AG10803 (cell line): ENCODE measurements at regions not wholly inside any gene's neighbourhood (a gene's known extent, or its start where the extent isn't known, plus 50 kb on each side); places are given as distances from the start of the nearest gene placed in this dataset.

Source experiments
- DNase-seq: peaks from one replicate; pipeline ENCODE4 v3.0.0; 2010; ENCODE audit warnings: low read depth
- H3K4me3 ChIP-seq: 2 replicates; pipeline ENCODE4 v1.5.1; 2011; ENCODE audit warnings: mild to moderate bottlenecking, low read length, control low read depth
- TF ChIP-seq, protein P1 (sequence below): conservative IDR thresholded peaks from 2 replicates; pipeline ENCODE4 v1.5.1; 2011; ENCODE audit warnings: mild to moderate bottlenecking, low read length, control low read depth, inconsistent platforms

DNA sequence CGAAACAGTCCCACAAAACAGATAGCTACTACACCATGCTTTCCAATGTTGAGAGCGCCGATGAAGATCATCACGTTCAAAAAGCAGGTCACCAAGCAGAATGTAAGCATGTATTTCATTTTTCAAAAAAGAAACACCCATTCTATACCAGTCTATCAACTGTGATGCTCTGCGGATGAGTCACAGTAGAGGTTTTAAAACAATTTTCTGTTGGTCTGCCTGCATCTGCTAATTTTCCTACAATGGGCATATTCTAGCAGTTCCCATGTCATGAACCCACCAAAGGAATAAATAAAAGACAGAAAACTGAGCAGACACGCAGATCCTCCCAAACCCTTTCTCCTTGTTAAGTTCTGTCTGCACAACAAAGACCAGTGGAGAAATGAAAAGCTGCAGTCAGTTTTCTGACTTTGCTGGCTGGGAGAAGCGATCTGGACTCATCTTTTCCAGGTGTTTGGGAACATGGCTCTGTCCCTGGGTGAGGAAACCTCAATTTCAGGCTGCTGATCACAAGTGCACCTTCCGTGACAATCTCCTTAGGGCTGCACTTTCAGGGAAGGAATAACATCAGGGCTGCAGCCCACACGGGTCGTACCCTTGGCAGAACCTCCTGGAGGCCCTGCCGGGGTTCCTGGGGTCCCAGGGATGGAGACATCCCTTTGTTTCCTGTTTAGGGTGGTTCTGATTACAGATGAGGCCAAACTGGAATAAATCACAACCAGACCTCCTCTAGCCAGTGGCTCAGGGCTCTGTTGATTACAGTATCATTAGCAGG lies 200.1 kb downstream of the BMP7 start:
- TF ChIP-seq, protein P1, sequence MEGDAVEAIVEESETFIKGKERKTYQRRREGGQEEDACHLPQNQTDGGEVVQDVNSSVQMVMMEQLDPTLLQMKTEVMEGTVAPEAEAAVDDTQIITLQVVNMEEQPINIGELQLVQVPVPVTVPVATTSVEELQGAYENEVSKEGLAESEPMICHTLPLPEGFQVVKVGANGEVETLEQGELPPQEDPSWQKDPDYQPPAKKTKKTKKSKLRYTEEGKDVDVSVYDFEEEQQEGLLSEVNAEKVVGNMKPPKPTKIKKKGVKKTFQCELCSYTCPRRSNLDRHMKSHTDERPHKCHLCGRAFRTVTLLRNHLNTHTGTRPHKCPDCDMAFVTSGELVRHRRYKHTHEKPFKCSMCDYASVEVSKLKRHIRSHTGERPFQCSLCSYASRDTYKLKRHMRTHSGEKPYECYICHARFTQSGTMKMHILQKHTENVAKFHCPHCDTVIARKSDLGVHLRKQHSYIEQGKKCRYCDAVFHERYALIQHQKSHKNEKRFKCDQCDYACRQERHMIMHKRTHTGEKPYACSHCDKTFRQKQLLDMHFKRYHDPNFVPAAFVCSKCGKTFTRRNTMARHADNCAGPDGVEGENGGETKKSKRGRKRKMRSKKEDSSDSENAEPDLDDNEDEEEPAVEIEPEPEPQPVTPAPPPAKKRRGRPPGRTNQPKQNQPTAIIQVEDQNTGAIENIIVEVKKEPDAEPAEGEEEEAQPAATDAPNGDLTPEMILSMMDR, result no peak
- H3K4me3 ChIP-seq, result no peak overlapping the region
- peak; percentile 30 for DNase-seq

DNA sequence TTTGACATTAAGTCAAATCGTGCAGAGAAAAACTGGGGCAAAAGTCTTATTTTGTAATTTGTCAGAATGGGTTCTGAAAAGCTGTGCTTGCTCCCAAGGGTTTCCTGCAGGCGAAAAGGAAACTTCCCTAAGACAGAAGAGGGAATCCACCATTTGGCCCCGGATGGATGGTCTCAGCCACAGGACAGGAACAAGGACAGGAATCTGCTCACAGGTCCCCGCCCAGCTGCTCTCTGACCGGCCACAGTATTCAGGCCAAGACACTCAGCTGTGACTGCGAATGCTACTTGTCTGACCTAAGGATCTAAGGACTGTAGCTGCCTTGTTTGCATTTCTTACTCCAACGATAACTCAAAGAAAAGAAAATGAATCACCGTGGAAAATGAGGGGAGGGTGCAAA lies 197.0 kb downstream of the BMP7 start:
- DNase-seq, result no peak
- no peak overlapping the region for H3K4me3 ChIP-seq
- TF ChIP-seq, protein P1, result no peak

DNA sequence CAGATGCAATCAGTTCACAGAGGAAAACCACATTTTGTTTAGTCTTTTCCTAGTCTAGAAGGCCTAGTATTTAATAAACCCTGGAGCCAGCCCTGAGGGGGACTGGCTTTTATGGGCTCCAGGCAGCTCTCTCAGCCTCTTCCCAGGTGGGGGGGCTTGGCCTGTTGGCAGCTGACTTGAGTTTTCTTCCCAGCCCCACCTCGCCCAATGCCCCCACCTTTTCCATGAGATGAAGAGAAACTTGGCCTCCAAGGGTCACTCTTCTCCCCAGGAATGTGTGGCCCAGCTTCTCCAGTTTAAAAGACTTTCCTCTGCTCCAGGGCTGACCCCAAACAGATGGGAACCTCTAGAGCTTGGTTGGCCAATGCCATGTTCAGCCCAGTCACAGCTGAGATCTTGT lies 196.1 kb downstream of the BMP7 start:
- no peak overlapping the region for H3K4me3 ChIP-seq
- TF ChIP-seq, protein P1, result no peak
- no peak for DNase-seq

DNA sequence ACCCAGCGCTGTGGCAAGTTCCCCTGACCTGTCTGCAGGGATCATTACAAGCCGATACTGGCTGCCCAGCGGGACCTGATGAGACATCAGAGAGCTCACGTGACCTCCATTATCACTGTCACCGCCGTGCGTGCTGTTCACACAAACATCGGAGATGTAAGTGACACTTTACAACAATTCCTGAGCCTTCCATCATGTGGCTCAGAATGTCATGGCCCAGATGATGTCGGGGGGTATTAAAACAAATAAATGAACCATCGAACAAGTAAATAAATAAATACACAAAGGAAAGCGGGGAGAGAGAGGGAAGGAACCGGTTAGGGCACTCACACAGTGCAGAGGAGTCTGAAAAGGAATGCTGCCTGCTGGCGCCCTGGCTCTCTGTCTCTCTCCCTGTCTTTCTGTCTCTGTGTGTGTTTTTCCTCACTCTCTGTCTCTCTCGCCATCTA lies 195.1 kb downstream of the BMP7 start:
- H3K4me3 ChIP-seq, result no peak overlapping the region
- DNase-seq, result no peak
- TF ChIP-seq, protein P1, result no peak

DNA sequence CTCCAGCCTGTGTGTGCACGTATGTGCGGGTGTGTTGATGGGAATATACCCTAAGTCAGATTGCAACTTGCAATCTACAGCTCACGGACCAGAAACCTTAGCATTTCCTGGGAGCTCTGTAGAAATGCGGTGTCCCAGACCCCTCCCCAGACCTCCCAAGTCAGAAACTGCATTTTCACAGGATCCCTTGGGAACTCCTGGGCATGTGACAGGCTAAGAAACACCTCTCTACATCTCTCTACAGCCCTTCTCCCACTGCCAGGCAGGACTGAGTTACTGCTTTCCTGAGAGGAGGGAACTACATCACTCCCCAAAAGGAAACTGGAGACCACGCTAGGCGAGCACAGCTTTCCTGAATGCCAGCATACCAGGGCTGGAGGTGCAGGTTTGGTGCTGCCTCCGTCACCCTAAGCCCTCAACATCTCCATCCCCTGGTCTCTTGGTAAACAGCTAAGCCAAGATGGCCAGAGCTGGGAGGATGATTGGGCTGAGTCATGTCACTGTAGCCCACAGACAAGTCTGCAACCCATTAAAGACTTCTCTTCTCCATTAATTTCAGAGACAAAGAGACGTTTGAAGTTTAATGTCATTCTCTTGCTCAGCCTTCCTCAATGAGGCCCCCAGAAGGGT lies 194.4 kb downstream of the BMP7 start:
- peak; percentile 37 for DNase-seq
- H3K4me3 ChIP-seq, result no peak overlapping the region
- TF ChIP-seq, protein P1, result no peak

DNA sequence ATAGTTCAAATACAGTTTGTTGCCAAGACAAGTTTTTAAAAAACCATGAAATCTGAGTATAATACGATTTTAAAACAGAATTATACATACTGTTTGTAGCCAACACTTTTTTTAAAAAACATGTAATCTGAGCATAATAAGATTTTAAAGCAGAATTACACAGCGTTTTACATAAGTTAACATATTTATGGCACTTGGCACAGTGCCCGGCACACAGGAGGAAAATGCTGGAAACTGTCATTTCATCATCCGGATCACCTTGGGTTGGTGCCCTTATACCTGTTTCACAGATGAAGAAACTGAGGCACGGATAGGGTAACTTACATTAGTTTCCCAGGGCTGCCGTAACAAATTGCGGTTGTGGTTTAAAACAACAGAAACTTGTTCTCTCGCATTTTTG lies 193.0 kb downstream of the BMP7 start:
- DNase-seq, result no peak
- H3K4me3 ChIP-seq, result no peak overlapping the region
- TF ChIP-seq, protein P1, result no peak

DNA sequence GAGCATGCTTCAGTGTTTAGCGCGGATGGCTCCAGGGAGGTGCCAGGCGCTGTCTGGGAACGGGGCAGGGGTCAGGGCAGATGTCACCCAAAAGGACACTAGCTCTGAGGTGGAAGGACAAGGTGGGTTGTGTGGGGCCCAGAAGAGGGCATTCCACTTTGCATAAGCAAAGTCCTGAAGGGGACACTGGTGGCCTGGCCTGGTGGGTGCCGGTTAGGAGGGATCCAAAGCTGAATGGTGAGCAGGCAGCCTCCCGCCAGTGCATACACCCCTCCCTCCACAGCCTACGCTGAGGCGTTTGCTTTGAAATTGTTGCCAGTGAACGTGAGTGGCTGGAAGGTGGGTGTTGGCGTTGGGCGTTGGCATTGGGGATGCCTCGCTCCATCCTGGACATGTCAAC lies 192.1 kb downstream of the BMP7 start:
- no peak for DNase-seq
- TF ChIP-seq, protein P1, result no peak
- no peak overlapping the region for H3K4me3 ChIP-seq
